H1 (cell line): ENCODE measurements at regions not wholly inside any gene's neighbourhood (a gene's known extent, or its start where the extent isn't known, plus 50 kb on each side); places are given as distances from the start of the nearest gene placed in this dataset.

ENCODE experiments used
- CTCF ChIA-PET: fragments of 300-600 bp; sonication (Branson Sonifier 250); formaldehyde crosslinking; loops from one replicate; lab custom pipeline; 2021; ENCODE audit not compliant: partially characterized antibody; lab: Charles Lee
- POLR2A ChIA-PET: fragments of 300-600 bp; sonication (Branson Sonifier 250); formaldehyde crosslinking; loops from one replicate; lab custom pipeline; 2021; ENCODE audit warnings: inconsistent platforms; ENCODE audit not compliant: partially characterized antibody; lab: Charles Lee
- DNase-seq, 2 experiments: peaks; one replicate each; pipeline versions ENCODE4 v3.0.0 to v3.0.0-alpha.2; 2010 to 2022; ENCODE audit warnings: low spot score in 2 of 2, low read depth in 1 of 2, mixed read lengths in 1 of 2
- FAIRE-seq: peaks from 2 replicates; lab custom pipeline; 2011; peaks lifted over from hg19 to GRCh38; lab: Jason Lieb, UNC
- H2AFZ ChIP-seq: 2 replicates; pipeline ENCODE4 v1.8.1; 2012; ENCODE audit warnings: low read length, inconsistent platforms
- H2AK5ac ChIP-seq: 2 replicates; pipeline ENCODE4 v1.6.1; 2013; ENCODE audit warnings: low read depth, low read length
- H2BK120ac ChIP-seq: replicated peaks from 2 replicates; pipeline ENCODE3; 2013; ENCODE audit warnings: low read depth, low read length, inconsistent platforms
- H2BK12ac ChIP-seq: 2 replicates; pipeline ENCODE4 v1.6.1; 2013; ENCODE audit warnings: low read depth, low read length
- H2BK15ac ChIP-seq: 2 replicates; pipeline ENCODE4 v1.6.1; 2013; ENCODE audit warnings: low read length
- H2BK20ac ChIP-seq: 2 replicates; pipeline ENCODE4 v1.6.1; 2013; ENCODE audit warnings: low read length
- H2BK5ac ChIP-seq: 2 replicates; pipeline ENCODE4 v1.6.1; 2013; ENCODE audit warnings: low read depth, low read length
- H3K14ac ChIP-seq: 2 replicates; pipeline ENCODE4 v1.6.1; 2013; ENCODE audit warnings: inconsistent platforms; ENCODE audit not compliant: insufficient read length
- H3K18ac ChIP-seq: 2 replicates; pipeline ENCODE4 v1.6.1; 2013; ENCODE audit warnings: low read length; ENCODE audit errors: extremely low read depth
- H3K23ac ChIP-seq: 2 replicates; pipeline ENCODE4 v1.6.1; 2013; ENCODE audit warnings: inconsistent platforms; ENCODE audit not compliant: insufficient read length
- H3K23me2 ChIP-seq: 2 replicates; pipeline ENCODE4 v1.6.1; 2013; ENCODE audit warnings: low read depth, low read length
- H3K27ac ChIP-seq: 2 replicates; pipeline ENCODE4 v1.6.1; 2011; ENCODE audit warnings: low read depth, low read length, inconsistent platforms
- H3K27me3 ChIP-seq, 4 experiments: replicated peaks in 1 of 4; 1 replicate in 1 of 4; 2 replicates in 3 of 4; pipeline versions ENCODE4 v1.6.1 to v1.8.1; 2011 to 2013; ENCODE audit warnings: low read length in 3 of 4, mild to moderate bottlenecking in 3 of 4, inconsistent platforms in 2 of 4, mixed read lengths in 2 of 4, moderate library complexity in 1 of 4; ENCODE audit not compliant: control insufficient read depth in 3 of 4, insufficient read depth in 3 of 4; ENCODE audit errors: extremely low read depth in 1 of 4
- H3K36me3 ChIP-seq, 4 experiments: 2 replicates each; pipeline versions ENCODE4 v1.6.1 to v1.8.1; 2011 to 2013; ENCODE audit warnings: mild to moderate bottlenecking in 4 of 4, low read length in 3 of 4, moderate library complexity in 2 of 4, control low read depth in 1 of 4, inconsistent platforms in 1 of 4; ENCODE audit not compliant: insufficient read depth in 4 of 4, control insufficient read depth in 2 of 4
- H3K4ac ChIP-seq: replicated peaks from 2 replicates; pipeline ENCODE3; 2013; ENCODE audit warnings: low read length, low read depth, mixed read lengths, inconsistent platforms; ENCODE audit not compliant: insufficient read length
- H3K4me1 ChIP-seq, 4 experiments: replicated peaks in 1 of 4; 1 replicate in 1 of 4; 2 replicates in 3 of 4; pipeline versions ENCODE4 v1.6.1 to v1.8.1; 2011 to 2013; ENCODE audit warnings: low read length in 3 of 4, inconsistent platforms in 2 of 4, mixed read lengths in 1 of 4; ENCODE audit not compliant: insufficient read depth in 4 of 4, control insufficient read depth in 3 of 4
- H3K4me2 ChIP-seq, 2 experiments: 2 replicates each; pipeline versions ENCODE4 v1.6.1 to v1.8.1; 2011 to 2013; ENCODE audit warnings: low read depth in 2 of 2, low read length in 2 of 2, control low read depth in 1 of 2, inconsistent platforms in 1 of 2, mild to moderate bottlenecking in 1 of 2; ENCODE audit not compliant: insufficient read depth in 1 of 2
- H3K4me3 ChIP-seq, 4 experiments: fragments of 200-600, 300-600 bp in 1 of 4; sonication (generic), shearing (Covaris generic), sonication (Bioruptor Twin) in 1 of 4; 2 replicates each; pipeline versions ENCODE4 v1.5.1 to v1.8.1; 2011 to 2016; ENCODE audit warnings: low read length in 4 of 4, low read depth in 3 of 4, control low read depth in 2 of 4, inconsistent platforms in 2 of 4, mild to moderate bottlenecking in 2 of 4, mixed read lengths in 1 of 4, moderate library complexity in 1 of 4; ENCODE audit not compliant: insufficient read depth in 2 of 4; ENCODE audit errors: extremely low read depth in 1 of 4
- H3K56ac ChIP-seq: replicated peaks from 2 replicates; pipeline ENCODE3; 2013; ENCODE audit warnings: low read depth, mild to moderate bottlenecking, mixed read lengths, low read length, inconsistent platforms; ENCODE audit not compliant: insufficient read length
- H3K79me1 ChIP-seq: 2 replicates; pipeline ENCODE4 v1.6.1; 2013; ENCODE audit warnings: low read depth, low read length, control low read depth
- H3K79me2 ChIP-seq, 2 experiments: 2 replicates each; pipeline versions ENCODE4 v1.6.1 to v1.8.1; 2012 to 2013; ENCODE audit warnings: low read length in 2 of 2, mild to moderate bottlenecking in 2 of 2, inconsistent platforms in 1 of 2; ENCODE audit not compliant: insufficient read depth in 2 of 2, control insufficient read depth in 1 of 2
- H3K9ac ChIP-seq, 4 experiments: replicated peaks in 1 of 4; 1 replicate in 1 of 4; 2 replicates in 3 of 4; pipeline versions ENCODE4 v1.6.1 to v1.8.1; 2011 to 2013; ENCODE audit warnings: low read depth in 3 of 4, low read length in 3 of 4, control low read depth in 2 of 4, mild to moderate bottlenecking in 2 of 4, moderate library complexity in 2 of 4, inconsistent platforms in 1 of 4; ENCODE audit errors: extremely low read depth in 1 of 4
- H3K9me3 ChIP-seq, 2 experiments: 2 replicates each; pipeline versions ENCODE4 v1.6.1 to v1.8.1; 2012 to 2013; ENCODE audit warnings: mild to moderate bottlenecking in 2 of 2, moderate library complexity in 2 of 2, control low read depth in 1 of 2, inconsistent platforms in 1 of 2, low read depth in 1 of 2, low read length in 1 of 2, mixed read lengths in 1 of 2; ENCODE audit not compliant: insufficient read depth in 2 of 2
- H4K20me1 ChIP-seq, 2 experiments: replicated peaks in 1 of 2; 2 replicates each; pipeline versions ENCODE3 to v1.8.1; 2011 to 2013; ENCODE audit warnings: inconsistent platforms in 2 of 2, low read length in 2 of 2, mild to moderate bottlenecking in 1 of 2; ENCODE audit not compliant: insufficient read depth in 2 of 2, control insufficient read depth in 1 of 2
- H4K5ac ChIP-seq: 2 replicates; pipeline ENCODE4 v1.6.1; 2013; ENCODE audit warnings: low read length, low read depth, mixed read lengths, inconsistent platforms; ENCODE audit not compliant: insufficient read length
- H4K8ac ChIP-seq: 2 replicates; pipeline ENCODE4 v1.8.0; 2013; ENCODE audit warnings: mild to moderate bottlenecking, moderate library complexity, low read length, inconsistent platforms; ENCODE audit not compliant: insufficient read depth; ENCODE audit errors: extremely low read depth
- H4K91ac ChIP-seq: replicated peaks from 2 replicates; pipeline ENCODE3; 2013; ENCODE audit warnings: low read length, mixed read lengths, inconsistent platforms; ENCODE audit not compliant: insufficient read length
- ATF2 ChIP-seq: IDR thresholded peaks from 2 replicates; pipeline ENCODE4 v1.6.1; 2012; ENCODE audit warnings: low read length, inconsistent platforms
- BACH1 ChIP-seq: IDR thresholded peaks from 2 replicates; pipeline ENCODE4 v1.6.1; 2012; ENCODE audit warnings: low read length, improper control_type of control experiment
- CEBPB ChIP-seq: IDR thresholded peaks from 2 replicates; pipeline ENCODE4 v1.6.1; 2012; ENCODE audit warnings: low read depth, low read length
- CREB1 ChIP-seq: IDR thresholded peaks from 2 replicates; pipeline ENCODE4 v1.6.1; 2012; ENCODE audit warnings: inconsistent platforms
- KDM1A ChIP-seq: fragments of 200-600, 300-600 bp; sonication (generic); IDR thresholded peaks from 2 replicates; pipeline ENCODE4 v1.7.1; 2016; ENCODE audit warnings: mild to moderate bottlenecking, low read length, borderline replicate concordance
- KDM5A ChIP-seq: fragments of 200-600 bp; IDR thresholded peaks from 2 replicates; pipeline ENCODE4 v1.7.1; 2012; ENCODE audit warnings: mild to moderate bottlenecking, low read length, inconsistent platforms, mixed read lengths
- RFX5 ChIP-seq: IDR thresholded peaks from 2 replicates; pipeline ENCODE4 v1.6.1; 2011; ENCODE audit warnings: low read depth, low read length, improper control_type of control experiment, borderline replicate concordance
- SIRT6 ChIP-seq: IDR thresholded peaks from one replicate; pipeline ENCODE4 v1.7.1; 2012; ENCODE audit warnings: low read length, inconsistent platforms
- SIX5 ChIP-seq: IDR thresholded peaks from 2 replicates; pipeline ENCODE4 v1.6.1; 2011; ENCODE audit warnings: mild to moderate bottlenecking, low read depth, low read length
- SRF ChIP-seq: IDR thresholded peaks from 2 replicates; pipeline ENCODE4 v1.6.1; 2011; ENCODE audit warnings: mild to moderate bottlenecking, low read depth, low read length, moderate library complexity
- SUZ12 ChIP-seq: fragments of 200-600 bp; sonication (generic); IDR thresholded peaks from 2 replicates; pipeline ENCODE4 v1.6.1; 2012; ENCODE audit warnings: mild to moderate bottlenecking, inconsistent platforms, low read length, moderate library complexity, mixed read lengths
- TAF1 ChIP-seq: IDR thresholded peaks from 2 replicates; pipeline ENCODE4 v1.6.1; 2011; ENCODE audit warnings: mild to moderate bottlenecking, low read depth, low read length
- TBP ChIP-seq: IDR thresholded peaks from 2 replicates; pipeline ENCODE4 v1.6.1; 2011; ENCODE audit warnings: low read depth, low read length, improper control_type of control experiment
- WGBS, 2 experiments: shearing (Covaris generic) in 1 of 2; methylation state at CpG; one replicate each; pipeline versions ENCODE4 v1.1.6 to v1.1.7; 2013 to 2015; ENCODE audit warnings: low lambda C conversion rate in 2 of 2, mixed read lengths in 2 of 2, inconsistent platforms in 1 of 2, low coverage in 1 of 2, missing lambda C conversion rate in 1 of 2; ENCODE audit not compliant: insufficient replicate concordance in 2 of 2, insufficient coverage in 1 of 2, insufficient read length in 1 of 2; ENCODE audit errors: extremely low coverage in 1 of 2, missing lambda C conversion rate in 1 of 2; 5-methylcytosine and 5-hydroxymethylcytosine counted together

DNA sequence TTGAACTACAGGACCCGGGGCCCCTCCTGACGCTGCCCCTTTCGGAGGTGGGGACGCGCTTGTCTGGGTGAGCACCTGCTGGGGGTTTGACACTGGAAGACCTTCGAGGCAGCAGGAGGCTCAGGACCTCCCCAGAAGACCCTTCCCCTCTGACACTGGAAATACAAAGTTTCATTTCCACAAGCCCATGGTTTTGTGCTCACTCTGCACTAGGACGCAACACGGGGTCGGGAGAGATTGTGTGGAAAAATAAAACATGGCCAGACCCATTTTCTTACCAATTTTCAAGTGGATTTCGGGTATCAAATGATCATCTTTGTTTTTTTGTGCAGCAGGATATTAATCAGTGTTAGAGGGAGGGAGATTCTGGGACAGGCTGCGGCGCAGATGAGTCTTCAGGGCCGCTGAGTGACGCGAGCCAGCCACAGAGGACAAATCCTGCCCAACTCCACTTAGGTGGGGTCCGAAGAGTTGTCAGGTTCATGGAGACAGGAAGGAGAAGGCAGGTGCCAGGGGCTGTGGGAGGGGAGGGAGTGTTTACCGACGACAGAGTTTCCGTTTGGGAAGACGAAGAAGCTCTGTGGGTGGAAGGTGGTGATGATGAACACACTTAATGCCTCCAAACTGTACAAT, 160.0 kb upstream of the AFDN start:
- FAIRE-seq = no peak
- no peak for TF ChIP-seq RFX5
- TF ChIP-seq KDM1A = no peak
- no peak for TF ChIP-seq SRF
- no peak for TF ChIP-seq SIRT6
- TF ChIP-seq TAF1 = no peak
- TF ChIP-seq SUZ12 = no peak
- no peak for TF ChIP-seq CREB1
- TF ChIP-seq KDM5A = no peak
- TF ChIP-seq SIX5 = no peak
- TF ChIP-seq BACH1 = no peak
- TF ChIP-seq TBP = no peak
- TF ChIP-seq ATF2 = no peak
- TF ChIP-seq CEBPB = no peak

More for the DNA sequence above, 160.0 kb upstream of the AFDN start:
- H2BK15ac ChIP-seq = no peak overlapping the region
- H2BK20ac ChIP-seq = no peak overlapping the region
- no peak overlapping the region for H2BK5ac ChIP-seq
- POLR2A ChIA-PET = no interaction called here
- no peak overlapping the region for H4K91ac ChIP-seq
- no peak overlapping the region for H2AK5ac ChIP-seq
- H3K79me1 ChIP-seq = no peaks in the 10 kb centered on the region
- no peak overlapping the region for H4K5ac ChIP-seq
- H3K36me3 ChIP-seq = no peaks in the 10 kb centered on the region
- 0 out of 2 replicates have a peak overlapping the region, but pooled peaks have one; percentile 9 for H2BK12ac ChIP-seq
- CTCF ChIA-PET = interaction anchor here (1.0 to 1.9 kb wide), 6 partner anchors 9 to 171 kb away, joined by 3 to 5 read pairs (median 4); no protein-coding TSS in a partner anchor
- peak overlapping the region; percentile 51; the same call in 1 of the 2 replicates for H4K8ac ChIP-seq
- no peak overlapping the region for H3K14ac ChIP-seq
- no peak overlapping the region for H3K9ac ChIP-seq
- peaks cover 2 to 4% of the 10 kb centered on the region in 2 experiments; a peak in 2 of 4 replicates for H3K9me3 ChIP-seq
- H4K20me1 ChIP-seq = no peaks in the 10 kb centered on the region
- H2AFZ ChIP-seq = no peak overlapping the region
- WGBS, 2 experiments = 85% methylated on average over 20 of the region's 20 CpGs; no CpG with 5 or more reads in 1 of the 2 experiments
- H3K4me2 ChIP-seq = no peak overlapping the region
- H3K4ac ChIP-seq = no peak overlapping the region
- DNase-seq = no peak
- H2BK120ac ChIP-seq = no peak overlapping the region
- no peak overlapping the region for H3K18ac ChIP-seq
- no peaks in the 10 kb centered on the region for H3K79me2 ChIP-seq
- H3K27ac ChIP-seq = no peak overlapping the region
- no peak overlapping the region for H3K23ac ChIP-seq
- no peaks in the 10 kb centered on the region for H3K23me2 ChIP-seq
- no peak overlapping the region for H3K4me3 ChIP-seq
- H3K56ac ChIP-seq = no peak overlapping the region
- H3K4me1 ChIP-seq = peaks cover 0 to 2% (median 0%) of the 10 kb centered on the region in 4 experiments; a peak in 1 of 7 replicates
- H3K27me3 ChIP-seq = no peaks in the 10 kb centered on the region
